GM12873 (cell line): ENCODE measurements at regions not wholly inside any gene's neighbourhood (a gene's known extent, or its start where the extent isn't known, plus 50 kb on each side); places are given as distances from the start of the nearest gene placed in this dataset.

Source experiments
- TF ChIP-seq, protein P1 (sequence below): IDR thresholded peaks from 2 replicates; pipeline ENCODE4 v1.5.1; 2012; ENCODE audit warnings: low read depth, mild to moderate bottlenecking, moderate library complexity, low read length, control low read depth; ENCODE audit not compliant: insufficient read depth; ENCODE audit errors: missing control alignments

DNA sequence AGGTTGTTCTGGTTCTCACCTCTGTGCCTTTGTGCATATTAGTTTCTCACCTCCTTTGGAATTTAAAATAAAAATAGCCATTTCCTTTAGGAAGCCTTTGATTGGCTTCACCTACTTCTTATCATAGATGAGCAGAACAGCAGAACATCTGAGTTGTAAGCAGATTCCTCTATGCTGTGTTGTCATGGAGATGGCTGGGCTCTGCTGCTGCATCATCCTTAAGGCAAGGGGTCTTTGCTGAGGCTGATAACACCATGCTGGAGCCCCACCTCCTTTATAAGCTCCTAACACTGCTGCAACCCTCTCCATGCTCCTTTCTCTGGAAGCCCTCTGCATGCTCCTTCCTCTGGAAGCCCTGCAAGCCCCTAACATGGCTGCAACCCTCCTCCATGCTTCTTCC lies 276.5 kb upstream of the TCF21 start:
- TF ChIP-seq, protein P1, sequence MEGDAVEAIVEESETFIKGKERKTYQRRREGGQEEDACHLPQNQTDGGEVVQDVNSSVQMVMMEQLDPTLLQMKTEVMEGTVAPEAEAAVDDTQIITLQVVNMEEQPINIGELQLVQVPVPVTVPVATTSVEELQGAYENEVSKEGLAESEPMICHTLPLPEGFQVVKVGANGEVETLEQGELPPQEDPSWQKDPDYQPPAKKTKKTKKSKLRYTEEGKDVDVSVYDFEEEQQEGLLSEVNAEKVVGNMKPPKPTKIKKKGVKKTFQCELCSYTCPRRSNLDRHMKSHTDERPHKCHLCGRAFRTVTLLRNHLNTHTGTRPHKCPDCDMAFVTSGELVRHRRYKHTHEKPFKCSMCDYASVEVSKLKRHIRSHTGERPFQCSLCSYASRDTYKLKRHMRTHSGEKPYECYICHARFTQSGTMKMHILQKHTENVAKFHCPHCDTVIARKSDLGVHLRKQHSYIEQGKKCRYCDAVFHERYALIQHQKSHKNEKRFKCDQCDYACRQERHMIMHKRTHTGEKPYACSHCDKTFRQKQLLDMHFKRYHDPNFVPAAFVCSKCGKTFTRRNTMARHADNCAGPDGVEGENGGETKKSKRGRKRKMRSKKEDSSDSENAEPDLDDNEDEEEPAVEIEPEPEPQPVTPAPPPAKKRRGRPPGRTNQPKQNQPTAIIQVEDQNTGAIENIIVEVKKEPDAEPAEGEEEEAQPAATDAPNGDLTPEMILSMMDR: no peak

DNA sequence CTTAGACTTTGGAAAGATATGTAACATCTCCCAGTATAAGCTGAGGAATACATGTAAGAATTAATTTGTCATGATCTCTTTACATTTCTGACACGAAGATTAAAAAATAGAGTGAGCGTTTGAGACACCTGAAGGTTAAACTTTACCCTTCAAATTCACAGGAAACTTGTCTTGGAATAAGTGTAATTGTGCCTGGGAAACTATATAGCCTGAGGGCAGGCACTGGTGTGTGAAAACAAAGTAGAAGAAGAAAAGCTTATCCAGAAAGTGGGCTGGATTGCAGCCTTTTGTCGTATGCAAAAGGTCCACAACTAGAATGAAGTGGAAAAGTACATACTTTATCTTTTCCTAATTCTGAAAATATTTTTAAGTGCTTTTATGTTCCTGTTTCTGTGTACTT lies 275.7 kb upstream of the TCF21 start:
- TF ChIP-seq, protein P1: no peak

DNA sequence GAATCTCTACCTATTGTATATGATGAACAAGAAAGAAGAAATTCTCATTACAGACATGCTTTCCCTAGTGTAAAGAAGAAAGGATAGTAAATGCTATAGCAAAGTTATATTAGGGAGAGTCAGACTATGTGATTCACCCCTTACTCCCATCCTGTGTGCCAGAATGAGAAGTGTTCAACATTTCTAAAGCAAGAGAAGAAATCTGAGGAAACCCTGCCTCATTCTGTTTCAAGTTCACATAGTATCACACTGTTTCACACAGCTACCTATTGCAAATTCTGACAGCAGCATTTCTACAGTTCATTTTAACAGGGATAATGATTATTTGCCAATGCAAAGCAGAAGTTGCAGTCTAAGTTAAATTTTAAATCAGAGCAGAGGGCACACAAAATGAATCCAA lies 267.2 kb upstream of the TCF21 start:
- TF ChIP-seq, protein P1: no peak

DNA sequence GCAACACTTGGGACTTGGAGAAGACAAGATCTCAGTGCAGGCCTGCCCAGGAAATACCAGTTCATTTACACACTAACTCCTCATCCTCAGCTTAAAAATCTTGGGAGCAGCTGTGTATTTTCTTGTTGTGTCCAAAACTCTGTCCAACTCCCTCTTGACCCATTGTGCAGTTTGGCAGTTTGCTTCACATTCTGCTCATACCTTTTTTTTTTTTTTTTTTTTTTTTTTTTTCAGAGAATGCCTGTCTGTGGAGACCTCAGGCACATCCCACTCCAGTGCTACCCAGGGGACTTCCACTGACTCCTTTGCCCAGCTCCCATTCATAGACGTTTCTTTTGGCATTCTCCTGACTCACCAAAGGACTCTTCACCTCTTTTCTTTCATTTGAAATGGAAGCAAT lies 265.8 kb upstream of the TCF21 start:
- TF ChIP-seq, protein P1: no peak

DNA sequence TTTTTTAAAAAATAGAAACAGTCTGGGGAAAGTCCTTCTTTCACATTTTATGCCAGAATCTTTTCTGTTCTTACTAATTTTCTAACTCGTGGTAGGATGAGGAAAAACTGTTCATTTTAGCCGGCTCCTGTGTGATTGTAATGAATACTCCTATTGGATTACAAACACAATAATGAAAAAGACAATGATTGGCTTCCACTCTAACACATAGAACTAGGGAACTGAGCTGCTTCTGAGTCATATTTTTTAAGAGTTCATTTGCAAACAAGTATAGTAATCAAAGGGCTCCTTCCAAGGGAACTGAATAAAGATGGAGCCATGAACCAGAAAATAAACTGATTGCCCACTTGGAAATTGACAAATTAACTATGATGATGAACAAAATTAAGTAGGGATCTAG lies 265.3 kb upstream of the TCF21 start:
- TF ChIP-seq, protein P1: no peak

DNA sequence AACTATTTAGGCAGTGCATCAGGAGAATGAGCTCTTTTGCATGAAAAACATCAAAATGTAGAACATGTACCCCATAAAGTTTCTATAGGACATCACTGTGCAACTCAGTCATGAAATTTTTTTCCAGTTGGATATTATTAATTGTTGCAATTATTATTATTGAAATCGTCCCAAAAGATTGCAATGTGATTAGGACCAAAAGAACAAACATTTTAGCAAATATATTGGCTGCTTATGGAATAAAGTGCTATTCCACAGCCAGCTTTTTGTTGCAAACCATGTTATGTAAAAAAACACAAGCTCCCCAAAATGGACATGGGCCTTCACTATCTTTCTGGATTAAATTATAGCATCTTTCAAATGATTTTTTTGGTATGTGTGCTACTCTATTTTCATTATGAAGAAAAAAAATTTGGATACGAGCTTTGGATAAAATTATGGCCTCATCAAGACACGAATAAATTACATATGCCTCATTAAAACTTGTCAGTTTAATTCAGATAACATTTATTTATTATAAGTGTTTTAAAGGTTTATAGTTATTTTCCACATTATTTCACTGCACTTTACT lies 262.7 kb upstream of the TCF21 start:
- TF ChIP-seq, protein P1: no peak

DNA sequence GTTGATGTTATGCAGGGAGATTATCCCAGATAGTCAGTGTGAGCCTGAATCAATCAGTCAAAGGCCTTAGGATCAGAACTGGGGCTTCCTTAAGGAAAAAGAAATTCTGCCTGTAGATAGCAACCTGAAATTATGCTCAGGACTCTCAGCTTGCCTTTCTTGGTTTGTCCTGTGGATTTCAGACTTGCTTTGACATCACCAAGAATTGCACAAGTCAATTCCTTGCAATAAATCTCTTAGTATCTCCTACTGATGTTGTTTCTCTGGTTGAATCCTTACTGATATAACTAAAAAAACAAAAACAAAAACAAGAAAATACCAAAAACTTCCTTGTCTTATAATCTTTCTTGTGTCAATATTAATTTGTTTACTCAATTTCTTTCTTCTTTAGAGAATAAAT lies 258.9 kb upstream of the TCF21 start:
- TF ChIP-seq, protein P1: no peak
